Peyer's patch (tissue), 4 donors: ENCODE measurements at regions not wholly inside any gene's neighbourhood (a gene's known extent, or its start where the extent isn't known, plus 50 kb on each side); places are given as distances from the start of the nearest gene placed in this dataset.

Experiments used
- POLR2A ChIP-seq, 2 donors: fragments of 450-650 bp; IDR thresholded peaks; one replicate each; pipeline ENCODE4 v1.5.1; 2017; ENCODE audit warnings: antibody characterized with exemption in 2 of 2, mild to moderate bottlenecking in 2 of 2, moderate library complexity in 2 of 2
- TF ChIP-seq, protein P1 (sequence below), 6 experiments: fragments of 450-650 bp in 4 of 6; fragments of 200-600 bp in 2 of 6; sonication (generic) in 1 of 6; IDR thresholded peaks; one replicate each; pipeline ENCODE4 v1.5.1; 2017 to 2019; ENCODE audit warnings: antibody characterized with exemption in 6 of 6, mild to moderate bottlenecking in 3 of 6, moderate library complexity in 1 of 6

DNA sequence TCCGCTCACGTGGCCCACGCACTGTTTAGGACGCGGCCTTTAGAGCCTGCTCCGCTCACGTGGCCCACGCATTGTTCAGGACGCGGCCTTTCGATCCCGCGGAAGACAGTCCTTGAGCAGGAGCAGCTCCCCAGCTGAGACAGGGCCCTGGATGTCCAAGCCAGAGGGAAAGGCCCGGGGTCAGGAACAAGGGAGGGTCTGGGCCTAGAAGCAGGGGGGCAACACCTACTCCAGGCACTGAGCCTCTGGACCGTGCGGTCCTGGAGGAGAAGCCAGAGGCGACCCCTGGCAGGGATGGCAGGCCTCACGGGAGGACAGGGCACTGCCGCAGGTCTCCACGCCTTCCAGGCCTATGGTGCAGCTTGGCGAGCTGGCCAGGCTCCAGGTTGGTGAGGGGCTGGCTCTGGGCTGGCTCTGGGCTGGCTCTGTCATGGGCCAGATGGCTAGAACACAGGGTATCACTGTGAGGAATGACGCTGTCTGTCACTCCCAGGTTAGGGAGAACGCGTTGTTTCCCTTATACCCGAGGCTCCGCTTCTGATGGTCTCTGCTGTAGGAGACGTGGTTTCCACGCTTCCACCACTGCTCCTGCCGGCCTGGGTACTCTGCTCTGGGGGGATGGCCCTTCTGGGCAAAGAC lies 341.7 kb downstream of the TMEM121 start:
- TF ChIP-seq, protein P1, sequence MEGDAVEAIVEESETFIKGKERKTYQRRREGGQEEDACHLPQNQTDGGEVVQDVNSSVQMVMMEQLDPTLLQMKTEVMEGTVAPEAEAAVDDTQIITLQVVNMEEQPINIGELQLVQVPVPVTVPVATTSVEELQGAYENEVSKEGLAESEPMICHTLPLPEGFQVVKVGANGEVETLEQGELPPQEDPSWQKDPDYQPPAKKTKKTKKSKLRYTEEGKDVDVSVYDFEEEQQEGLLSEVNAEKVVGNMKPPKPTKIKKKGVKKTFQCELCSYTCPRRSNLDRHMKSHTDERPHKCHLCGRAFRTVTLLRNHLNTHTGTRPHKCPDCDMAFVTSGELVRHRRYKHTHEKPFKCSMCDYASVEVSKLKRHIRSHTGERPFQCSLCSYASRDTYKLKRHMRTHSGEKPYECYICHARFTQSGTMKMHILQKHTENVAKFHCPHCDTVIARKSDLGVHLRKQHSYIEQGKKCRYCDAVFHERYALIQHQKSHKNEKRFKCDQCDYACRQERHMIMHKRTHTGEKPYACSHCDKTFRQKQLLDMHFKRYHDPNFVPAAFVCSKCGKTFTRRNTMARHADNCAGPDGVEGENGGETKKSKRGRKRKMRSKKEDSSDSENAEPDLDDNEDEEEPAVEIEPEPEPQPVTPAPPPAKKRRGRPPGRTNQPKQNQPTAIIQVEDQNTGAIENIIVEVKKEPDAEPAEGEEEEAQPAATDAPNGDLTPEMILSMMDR (IDR thresholded peaks at IDR 0.05) = no peak
- no peak for TF ChIP-seq POLR2A (IDR thresholded peaks at IDR 0.05)
